ENCODE measurements at regions not wholly inside any gene's neighbourhood (a gene's known extent, or its start where the extent isn't known, plus 50 kb on each side); places are given as distances from the start of the nearest gene placed in this dataset.

- no peak for TF ChIP-seq JUND (IDR thresholded peaks at IDR 0.05; ENCODE audit: low read depth)
- in situ Hi-C loops (cut with HindIII; ENCODE audit: low pct_unique_long_range_greater_than_20kb, low sequenced_read_pairs): no loop called here
- no peak for DNase-seq (ENCODE audit: low read depth in 1 of 2, low spot score in 1 of 2)
Measured at GRCh38 chr1:234943836-234944402, 184.7 kb downstream of the TOMM20 start.

GRCh38 chr1:234942879-234943506 lies 185.6 kb downstream of the TOMM20 start:
- in situ Hi-C loops (cut with HindIII; ENCODE audit: low pct_unique_long_range_greater_than_20kb, low sequenced_read_pairs): no loop called here
- no peak for TF ChIP-seq JUND (IDR thresholded peaks at IDR 0.05; ENCODE audit: low read depth)
- DNase-seq (ENCODE audit: low read depth in 1 of 2, low spot score in 1 of 2): no peak

GRCh38 chr1:234942012-234942332 lies 186.7 kb downstream of the TOMM20 start:
- DNase-seq (ENCODE audit: low read depth in 1 of 2, low spot score in 1 of 2): no peak
- no peak for TF ChIP-seq JUND (IDR thresholded peaks at IDR 0.05; ENCODE audit: low read depth)
- in situ Hi-C loops (cut with HindIII; ENCODE audit: low pct_unique_long_range_greater_than_20kb, low sequenced_read_pairs): no loop called here

- in situ Hi-C loops (cut with HindIII; ENCODE audit: low pct_unique_long_range_greater_than_20kb, low sequenced_read_pairs): no loop called here
- DNase-seq (ENCODE audit: low read depth in 1 of 2, low spot score in 1 of 2): no peak
- TF ChIP-seq JUND (IDR thresholded peaks at IDR 0.05; ENCODE audit: low read depth): no peak
Measured at GRCh38 chr1:234941321-234942011, 187.2 kb downstream of the TOMM20 start.

- no peak for DNase-seq (ENCODE audit: low read depth in 1 of 2, low spot score in 1 of 2)
- TF ChIP-seq JUND (IDR thresholded peaks at IDR 0.05; ENCODE audit: low read depth): no peak
Measured at GRCh38 chr1:234940841-234941240, 187.8 kb downstream of the TOMM20 start.

GRCh38 chr1:234938924-234939323 lies 189.7 kb downstream of the TOMM20 start:
- TF ChIP-seq JUND (IDR thresholded peaks at IDR 0.05; ENCODE audit: low read depth): no peak
- in situ Hi-C loops (cut with HindIII; ENCODE audit: low pct_unique_long_range_greater_than_20kb, low sequenced_read_pairs): no loop called here
- DNase-seq (ENCODE audit: low read depth in 1 of 2, low spot score in 1 of 2): no peak

More at GRCh38 chr1:234940841-234941240, 187.8 kb downstream of the TOMM20 start:
- in situ Hi-C loops (cut with HindIII; ENCODE audit: low pct_unique_long_range_greater_than_20kb, low sequenced_read_pairs): no loop called here

- in situ Hi-C loops (cut with HindIII; ENCODE audit: low pct_unique_long_range_greater_than_20kb, low sequenced_read_pairs): no loop called here
- no peak for DNase-seq (ENCODE audit: low read depth in 1 of 2, low spot score in 1 of 2)
- TF ChIP-seq JUND (IDR thresholded peaks at IDR 0.05; ENCODE audit: low read depth): no peak
Measured at GRCh38 chr1:234938135-234938534, 190.5 kb downstream of the TOMM20 start.

GRCh38 chr1:234936612-234937389 lies 191.8 kb downstream of the TOMM20 start:
- in situ Hi-C loops (cut with HindIII; ENCODE audit: low pct_unique_long_range_greater_than_20kb, low sequenced_read_pairs): no loop called here
- no peak for TF ChIP-seq JUND (IDR thresholded peaks at IDR 0.05; ENCODE audit: low read depth)
- no peak for DNase-seq (ENCODE audit: low read depth in 1 of 2, low spot score in 1 of 2)

GRCh38 chr1:234934611-234935033 lies 194.0 kb downstream of the TOMM20 start:
- in situ Hi-C loops (cut with HindIII; ENCODE audit: low pct_unique_long_range_greater_than_20kb, low sequenced_read_pairs): no loop called here
- DNase-seq (ENCODE audit: low read depth in 1 of 2, low spot score in 1 of 2): no peak
- no peak for TF ChIP-seq JUND (IDR thresholded peaks at IDR 0.05; ENCODE audit: low read depth)

- in situ Hi-C loops (cut with HindIII; ENCODE audit: low pct_unique_long_range_greater_than_20kb, low sequenced_read_pairs): no loop called here
Measured at GRCh38 chr1:234933475-234933874, 195.2 kb downstream of the TOMM20 start.

GRCh38 chr1:234932511-234933430 lies 195.9 kb downstream of the TOMM20 start:
- no peak for DNase-seq (ENCODE audit: low read depth in 1 of 2, low spot score in 1 of 2)
- TF ChIP-seq JUND (IDR thresholded peaks at IDR 0.05; ENCODE audit: low read depth): no peak
- in situ Hi-C loops (cut with HindIII; ENCODE audit: low pct_unique_long_range_greater_than_20kb, low sequenced_read_pairs): no loop called here

More at GRCh38 chr1:234933475-234933874, 195.2 kb downstream of the TOMM20 start:
- no peak for TF ChIP-seq JUND (IDR thresholded peaks at IDR 0.05; ENCODE audit: low read depth)
- DNase-seq (ENCODE audit: low read depth in 1 of 2, low spot score in 1 of 2): no peak

- no peak for DNase-seq (ENCODE audit: low read depth in 1 of 2, low spot score in 1 of 2)
- no peak for TF ChIP-seq JUND (IDR thresholded peaks at IDR 0.05; ENCODE audit: low read depth)
- in situ Hi-C loops (cut with HindIII; ENCODE audit: low pct_unique_long_range_greater_than_20kb, low sequenced_read_pairs): no loop called here
Measured at GRCh38 chr1:234932106-234932505, 196.5 kb downstream of the TOMM20 start.
